Limb (tissue), 2 donors: ENCODE measurements at regions not wholly inside any gene's neighbourhood (a gene's known extent, or its start where the extent isn't known, plus 50 kb on each side); places are given as distances from the start of the nearest gene placed in this dataset.
"Not testable (repeated sequence)": the region's sequence is repeated elsewhere in the genome, so short reads cannot be mapped to it uniquely, and the experiment has no call there.

Source experiments
- DNase-seq, 2 donors: peaks; one replicate each; pipeline ENCODE4 v3.0.0-alpha.2; 2016; ENCODE audit errors: extremely low spot score in 2 of 2

DNA sequence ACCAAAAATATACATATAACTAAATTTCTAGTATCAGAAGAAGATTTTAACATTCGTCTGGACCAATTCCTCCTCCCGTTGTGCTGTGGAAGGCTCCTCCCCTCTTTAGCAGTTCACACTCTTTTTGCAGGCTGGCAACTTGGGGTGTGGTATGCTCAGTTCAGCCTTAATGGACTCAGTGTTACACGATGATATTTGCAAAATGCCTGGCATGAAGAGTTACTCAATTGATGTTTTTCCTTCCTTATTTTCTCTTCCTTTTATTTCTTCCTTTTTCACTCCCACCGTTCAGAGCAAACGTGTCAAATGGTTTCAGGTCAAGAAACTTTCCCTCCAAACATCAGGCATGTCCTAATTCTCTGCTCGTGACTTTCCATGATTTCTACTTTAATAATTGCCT is 248.3 kb downstream of the PHF14 start:
- no peak for DNase-seq

DNA sequence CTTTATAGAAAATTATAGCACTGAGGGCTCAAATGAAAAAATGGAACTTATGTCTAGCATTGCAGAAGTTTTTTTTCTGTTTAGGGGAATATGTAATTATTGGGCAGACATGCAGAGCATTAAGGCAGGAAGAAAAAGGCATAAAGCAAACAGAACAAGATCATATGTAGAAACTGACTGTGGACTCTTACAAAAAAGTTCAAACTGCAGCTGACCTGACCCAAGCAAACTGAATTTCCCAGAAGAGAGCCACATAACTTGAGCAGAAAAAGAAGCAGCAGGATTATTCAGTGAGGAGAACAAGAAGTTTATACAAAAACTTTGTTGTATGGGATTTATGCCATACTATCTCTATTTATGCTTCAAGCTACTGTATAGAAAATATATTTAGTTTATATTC is 250.9 kb downstream of the PHF14 start:
- no peak for DNase-seq

DNA sequence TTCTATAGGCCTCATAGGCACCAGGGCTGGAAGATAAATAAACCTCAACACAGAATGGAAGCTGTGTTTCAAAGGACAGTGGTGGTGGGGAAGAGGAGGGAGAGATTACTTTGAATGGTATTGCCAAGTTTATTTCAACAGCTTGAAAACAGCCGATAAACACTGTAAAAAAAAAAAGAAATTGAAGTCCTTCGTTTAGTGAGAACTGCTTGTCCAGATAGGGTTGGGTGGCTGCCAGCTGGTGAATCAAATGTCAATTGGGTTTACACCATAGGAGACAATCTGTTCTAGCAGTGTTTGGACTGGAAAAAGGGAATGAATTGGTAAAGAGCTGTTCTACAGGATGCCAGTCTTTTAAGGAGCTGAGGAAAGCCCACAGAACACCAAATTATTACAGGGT is 254.8 kb downstream of the PHF14 start:
- DNase-seq, result peak in 1 of 2 donors; percentile 36

DNA sequence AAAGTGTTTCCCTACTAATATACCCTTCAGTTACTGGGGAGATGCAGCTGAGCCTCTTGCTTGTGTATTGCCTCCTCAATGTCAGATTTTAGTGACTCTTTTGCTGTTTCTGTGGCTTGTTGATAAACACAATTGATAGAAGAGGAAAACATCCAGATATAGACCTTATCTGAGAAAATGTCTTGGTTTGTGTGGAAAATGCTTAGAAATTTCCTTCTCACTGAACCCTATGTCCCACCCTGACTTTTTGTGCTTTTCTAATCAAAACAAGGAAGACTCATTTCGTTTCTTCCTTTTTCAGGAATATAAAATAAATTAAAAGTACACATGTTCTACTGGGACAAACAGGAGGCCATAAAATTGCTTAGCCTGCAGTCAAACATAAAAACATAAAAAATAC is 257.5 kb downstream of the PHF14 start:
- DNase-seq, result no peak

DNA sequence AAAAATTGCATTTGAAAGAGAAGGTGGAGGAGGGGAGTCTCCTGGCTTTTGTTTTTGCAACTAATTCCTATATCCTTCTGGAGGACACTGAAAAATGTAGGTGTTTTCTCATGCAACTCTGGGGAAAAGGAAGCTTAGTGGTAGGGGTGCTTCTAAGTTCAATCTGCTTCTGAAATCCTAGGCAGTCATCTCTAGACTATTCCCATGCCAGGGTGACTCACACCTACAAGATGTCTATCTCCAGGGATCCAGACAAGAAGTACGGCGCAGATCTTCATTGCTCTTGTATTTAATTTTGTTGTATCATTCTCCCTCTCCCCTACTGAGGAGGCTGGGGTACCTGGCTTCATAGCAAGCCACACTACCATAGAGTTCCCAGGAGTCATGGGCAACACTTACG is 258.8 kb downstream of the PHF14 start:
- DNase-seq, result no peak

DNA sequence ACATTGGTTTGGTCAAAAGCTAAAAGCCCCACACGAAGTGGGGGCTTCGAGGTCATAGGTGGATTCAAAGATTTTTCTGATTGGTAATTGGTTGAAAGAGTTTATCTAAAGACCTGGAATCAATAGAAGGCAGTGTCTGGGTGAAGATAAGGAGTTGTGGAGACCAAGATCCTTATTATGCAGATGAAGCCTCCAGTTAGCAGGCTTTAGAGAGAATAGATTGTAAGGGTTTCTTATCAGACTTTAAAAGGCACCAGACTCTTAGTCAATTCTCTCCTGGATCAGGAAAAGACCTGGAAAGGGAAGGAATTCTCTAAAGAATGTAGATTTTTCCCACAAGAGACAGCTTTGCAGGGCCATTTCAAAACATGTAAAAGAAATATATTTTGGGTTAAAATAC is 260.2 kb downstream of the PHF14 start:
- no peak for DNase-seq

DNA sequence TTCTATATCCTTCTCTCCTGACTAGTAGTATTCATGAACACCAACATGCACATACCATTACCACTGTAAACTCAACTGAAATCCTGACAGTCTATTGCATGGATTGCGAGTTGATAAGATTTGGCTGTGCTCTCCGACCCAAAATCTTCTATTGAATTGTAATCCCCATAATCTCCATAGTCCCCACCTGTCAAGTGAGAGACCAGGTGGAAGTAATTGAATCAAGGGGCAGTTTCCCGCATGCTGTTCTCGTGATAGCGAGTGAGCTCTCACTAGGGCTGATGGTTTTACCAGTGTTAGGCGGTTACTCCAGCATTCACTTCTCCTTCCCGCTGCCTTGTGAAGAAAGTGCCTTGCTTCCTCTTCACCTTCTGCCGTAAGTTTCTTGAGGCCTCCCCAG is 261.8 kb downstream of the PHF14 start:
- no peak for DNase-seq

DNA sequence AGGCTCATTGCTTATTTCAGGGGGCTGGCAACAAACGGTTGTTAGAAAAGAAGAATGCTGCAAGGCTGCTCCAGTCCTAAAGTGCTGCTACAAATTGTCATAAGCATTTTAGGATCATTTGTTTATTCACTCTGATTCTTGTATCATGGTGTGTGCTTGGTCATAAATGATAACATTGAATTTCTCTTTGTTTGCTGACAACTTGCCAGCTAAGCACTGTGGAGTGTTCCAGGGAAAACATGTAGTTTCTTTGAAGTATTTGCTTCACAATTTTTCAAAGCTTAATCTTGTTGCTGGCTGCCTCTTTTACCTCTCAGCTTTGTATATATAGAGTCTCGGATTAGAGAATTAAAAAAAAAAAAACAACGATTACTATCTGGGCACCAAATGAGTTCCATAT is 263.0 kb downstream of the PHF14 start:
- no peak for DNase-seq

DNA sequence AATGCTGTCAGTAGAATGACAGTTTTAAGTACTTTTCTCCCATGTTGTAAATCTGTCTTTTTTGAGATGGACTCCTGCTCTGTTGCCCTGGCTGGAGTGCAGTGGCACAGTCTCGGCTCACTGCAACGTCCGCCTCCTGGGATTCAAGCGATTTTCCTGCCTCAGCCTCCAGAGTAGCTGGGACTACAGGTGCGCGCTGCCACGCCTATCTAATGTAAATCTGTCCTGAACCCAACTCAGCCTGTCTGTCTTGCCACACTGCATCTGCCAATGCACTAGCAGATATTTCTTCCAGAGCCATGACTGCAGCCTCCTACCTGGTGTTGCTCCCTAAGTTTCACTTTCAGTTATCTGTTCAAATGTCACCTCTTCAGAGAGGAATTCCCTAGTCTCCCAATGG is 264.1 kb downstream of the PHF14 start:
- no peak for DNase-seq

DNA sequence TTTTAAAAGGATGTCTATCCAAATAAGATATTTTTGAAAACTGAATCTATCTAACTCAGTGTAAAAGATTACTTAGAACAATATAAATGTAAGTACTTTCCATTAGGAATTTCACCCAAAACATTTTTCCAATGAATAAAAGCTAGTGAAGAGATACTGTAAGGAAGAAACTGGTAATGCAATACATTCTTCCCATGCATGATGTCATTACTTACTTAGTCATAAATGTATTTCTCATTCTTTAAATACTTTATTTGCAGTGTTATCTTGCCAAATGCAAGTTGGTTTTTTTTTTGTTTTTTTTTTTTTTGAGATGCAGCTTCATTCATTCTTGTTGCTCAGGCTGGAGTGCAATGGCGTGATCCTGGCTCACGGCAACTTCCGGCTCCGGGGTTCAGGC is 265.6 kb downstream of the PHF14 start:
- no peak for DNase-seq

DNA sequence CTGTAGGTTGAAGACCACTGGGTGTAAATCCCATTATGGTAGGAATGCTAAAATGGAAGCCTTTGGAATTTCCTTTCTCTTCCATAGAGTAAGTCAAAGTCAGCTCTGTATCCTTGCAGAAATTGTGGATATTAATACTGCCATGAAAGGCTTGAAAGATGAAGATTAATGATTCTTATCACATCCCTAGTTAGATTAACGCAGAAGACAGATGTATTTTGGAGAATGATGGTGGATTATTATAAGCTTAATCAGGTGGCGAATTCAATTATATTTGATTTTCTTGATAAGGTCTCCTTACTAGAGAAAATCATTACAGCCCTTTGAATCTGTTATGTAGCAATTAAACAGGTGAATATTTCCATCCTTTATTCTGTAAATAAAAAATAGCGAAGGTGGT is 270.1 kb downstream of the PHF14 start:
- no peak for DNase-seq

DNA sequence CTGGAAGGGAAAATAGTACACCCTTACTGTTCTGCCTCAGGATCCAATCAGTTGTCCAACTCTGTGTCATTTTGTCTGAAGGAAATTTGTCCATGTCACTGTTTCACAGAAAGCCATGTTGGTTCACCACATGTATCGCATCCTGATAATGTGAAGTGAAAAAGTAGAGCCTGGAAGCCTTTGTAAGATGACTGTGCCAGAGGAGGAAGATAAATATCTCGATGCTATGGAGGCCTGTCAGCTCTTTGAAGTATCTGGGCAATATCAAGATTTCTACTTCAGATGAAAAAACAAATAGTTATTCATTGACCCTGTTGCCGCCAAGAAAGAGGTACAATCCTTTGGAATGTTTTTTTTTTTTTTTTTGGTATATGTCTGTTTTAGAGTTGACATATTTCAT is 270.5 kb downstream of the PHF14 start:
- no peak for DNase-seq

DNA sequence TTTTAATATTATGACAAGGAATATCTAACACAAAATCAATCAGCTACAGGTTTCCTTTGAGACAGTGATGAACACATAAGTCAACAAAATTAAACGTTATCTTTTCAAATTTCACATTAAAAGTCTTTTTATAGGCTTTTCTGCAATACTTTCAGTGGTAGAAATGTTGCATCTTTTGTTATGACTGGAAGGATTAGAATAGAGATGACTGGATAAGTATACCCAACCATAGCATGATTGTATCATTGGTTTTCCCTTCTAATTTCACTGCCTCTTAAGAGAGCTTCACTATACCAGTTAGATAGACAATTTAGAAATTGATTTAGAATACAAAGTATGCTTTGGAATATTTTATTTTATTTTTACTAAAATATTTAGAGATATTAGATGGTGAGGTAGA is 273.9 kb downstream of the PHF14 start:
- DNase-seq, result no peak

DNA sequence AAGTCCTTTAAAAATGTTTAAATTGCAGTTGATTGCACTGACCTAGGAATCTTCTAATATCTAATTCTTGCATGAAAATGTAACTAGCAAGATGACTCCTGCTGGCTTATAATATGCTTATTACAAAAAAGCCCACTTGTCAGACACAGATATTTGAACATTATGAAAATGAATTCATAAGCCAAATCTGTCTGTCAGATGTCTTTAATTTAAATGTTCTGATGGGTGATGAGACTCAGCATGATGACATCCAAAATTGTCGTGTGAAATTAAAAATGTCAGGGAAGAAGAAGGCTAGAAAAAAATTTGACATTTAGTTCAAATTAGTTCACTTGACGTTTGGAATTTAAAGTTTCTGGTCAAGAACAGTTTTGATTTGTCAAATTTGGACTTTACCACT is 277.8 kb downstream of the PHF14 start:
- no peak for DNase-seq

DNA sequence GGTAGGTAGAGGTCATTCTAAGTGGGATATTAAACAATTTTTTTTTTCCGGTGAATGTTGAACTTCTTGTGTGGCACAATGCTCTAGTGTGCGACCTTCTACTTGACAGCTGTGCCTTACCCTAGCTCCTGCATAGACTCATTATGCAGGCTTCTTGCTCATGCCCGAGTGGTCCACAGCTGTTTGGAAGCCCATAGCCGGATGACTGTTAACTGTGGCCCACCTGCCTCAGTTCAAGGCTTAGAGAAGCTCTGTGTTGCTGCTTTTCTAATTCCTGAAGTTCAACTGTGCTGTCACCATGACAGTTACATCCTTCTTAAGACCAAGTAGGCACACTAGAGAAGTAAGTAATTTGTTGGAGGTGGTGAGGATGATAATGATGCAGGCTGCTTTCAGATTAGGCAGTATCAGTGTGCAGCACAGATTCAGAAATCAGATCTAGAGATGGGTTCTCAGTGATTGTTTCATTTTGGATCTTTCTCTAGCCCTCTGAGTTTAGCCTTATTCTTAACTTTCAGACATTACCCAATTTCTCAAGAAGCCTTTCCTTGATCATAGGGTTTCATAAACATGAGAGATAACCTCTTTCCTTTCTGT is 278.4 kb downstream of the PHF14 start:
- DNase-seq, result no peak

DNA sequence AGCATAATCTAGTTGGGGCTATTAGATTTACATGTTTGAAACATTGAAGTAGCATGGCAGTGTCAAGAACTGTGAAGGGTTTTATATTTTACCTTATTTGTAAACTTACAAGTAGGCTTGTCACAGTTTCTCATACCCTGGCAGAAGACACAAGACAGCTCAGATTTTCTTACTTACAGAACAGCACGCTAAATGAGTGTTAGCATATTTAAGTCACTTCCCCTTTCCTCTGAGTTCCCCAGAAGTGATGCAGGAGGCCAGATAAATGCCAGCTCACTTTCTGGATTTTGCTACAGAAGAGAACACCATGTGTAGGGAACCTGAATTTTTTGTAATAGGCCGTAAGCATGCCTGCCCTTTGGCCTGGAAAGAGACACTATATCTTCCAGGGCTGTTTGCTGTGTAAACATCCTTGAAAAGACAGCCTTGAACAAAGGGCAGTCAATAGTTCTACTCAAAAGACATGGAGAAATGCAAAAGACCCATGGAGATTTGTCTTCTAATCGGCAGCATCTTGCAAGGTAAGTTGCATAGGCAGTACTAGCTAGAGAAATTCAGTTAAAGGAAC is 279.1 kb downstream of the PHF14 start:
- no peak for DNase-seq

DNA sequence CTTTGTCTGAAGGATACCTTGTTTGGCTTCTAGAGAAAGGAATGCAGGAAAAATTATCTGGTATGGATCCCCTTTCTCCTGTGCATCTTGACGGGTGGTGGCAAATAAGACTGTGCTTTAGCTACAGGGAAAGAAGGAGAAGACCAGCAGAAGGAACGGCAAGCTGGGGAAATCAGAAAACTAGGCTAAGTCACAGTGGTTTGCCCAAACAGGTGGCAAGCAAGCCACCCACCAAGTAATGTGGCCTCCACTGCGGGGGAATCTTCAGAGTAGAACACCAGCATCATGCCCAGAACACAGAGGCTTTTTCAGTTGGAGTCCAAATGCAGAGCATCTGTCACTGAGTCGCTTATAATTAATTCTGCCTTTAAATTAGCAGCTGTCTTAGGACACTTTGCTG is 282.8 kb downstream of the PHF14 start:
- no peak for DNase-seq

DNA sequence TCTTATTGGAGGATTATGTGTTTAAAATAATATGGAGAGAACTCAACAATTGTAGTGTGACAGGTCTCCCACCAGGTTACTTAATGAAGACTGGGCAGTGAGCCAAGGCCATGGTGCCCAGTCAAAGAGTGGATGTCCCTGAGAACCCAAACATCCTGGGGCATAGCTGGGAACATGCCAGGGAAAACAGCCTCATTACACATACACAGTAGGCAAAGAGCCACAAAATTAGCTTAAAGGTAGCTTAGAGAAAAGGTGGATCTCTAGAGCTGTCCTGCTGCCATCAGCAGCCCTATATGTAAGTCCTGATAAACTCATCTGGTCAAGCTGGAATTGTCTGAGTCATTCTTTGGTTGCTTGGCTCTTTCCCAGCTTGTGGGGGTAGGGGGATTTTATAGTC is 287.8 kb downstream of the PHF14 start:
- DNase-seq, result no peak

DNA sequence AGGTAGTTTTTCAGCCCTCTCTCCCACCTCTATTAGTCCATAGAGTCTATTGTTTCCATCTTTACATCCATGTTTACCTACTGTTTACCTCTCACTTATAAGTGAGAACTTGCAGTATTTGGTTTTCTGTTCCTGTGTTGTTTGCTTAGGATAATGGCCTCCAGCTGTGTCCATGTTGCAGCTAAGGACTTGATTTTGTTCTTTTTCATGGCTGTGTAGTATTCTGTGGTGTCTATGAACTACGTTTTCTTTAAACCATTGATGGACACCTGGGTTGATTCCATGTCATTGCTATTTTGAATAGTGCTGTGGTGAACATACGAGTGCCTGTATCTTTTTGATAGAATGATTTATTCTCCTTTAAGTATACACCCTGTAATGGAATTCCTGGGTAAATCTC is 292.4 kb downstream of the PHF14 start:
- DNase-seq, result no peak

DNA sequence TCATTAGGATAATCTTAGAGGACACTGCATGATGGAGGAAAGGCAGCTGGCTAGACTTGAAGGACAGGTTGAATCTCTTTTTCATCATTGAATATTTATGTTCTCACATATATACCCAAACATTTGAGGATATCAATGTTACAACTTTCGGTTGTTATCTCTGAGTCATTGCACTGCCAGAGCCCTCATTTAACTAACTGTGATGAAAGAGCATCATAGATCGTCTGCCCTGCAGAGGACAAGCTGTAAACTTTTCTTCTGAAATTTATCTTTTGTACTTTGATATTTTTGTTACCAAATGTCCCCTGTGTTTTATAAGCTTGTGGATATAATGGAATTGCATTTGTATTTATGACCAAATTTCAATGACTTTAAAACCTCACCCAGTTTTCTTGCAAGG is 298.7 kb downstream of the PHF14 start:
- no peak for DNase-seq

DNA sequence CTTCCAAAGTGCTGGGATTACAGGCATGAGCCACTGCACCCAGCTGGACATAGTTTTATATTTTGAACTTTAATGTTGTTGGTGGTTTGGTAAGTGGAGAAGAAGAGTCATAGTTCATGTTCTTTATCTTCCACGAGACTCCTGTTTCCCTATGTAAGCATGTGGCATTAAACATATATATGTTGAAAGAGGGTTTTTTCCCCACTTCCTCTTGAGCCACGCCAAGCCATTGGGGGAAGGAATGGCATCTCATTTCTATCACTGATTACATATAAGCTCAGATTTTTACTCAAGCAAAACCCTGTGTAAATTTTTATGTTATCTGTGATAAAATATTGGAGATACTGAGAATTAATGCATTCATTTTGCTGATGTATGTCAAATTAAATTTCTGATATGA is 300.4 kb downstream of the PHF14 start:
- DNase-seq, result no peak

DNA sequence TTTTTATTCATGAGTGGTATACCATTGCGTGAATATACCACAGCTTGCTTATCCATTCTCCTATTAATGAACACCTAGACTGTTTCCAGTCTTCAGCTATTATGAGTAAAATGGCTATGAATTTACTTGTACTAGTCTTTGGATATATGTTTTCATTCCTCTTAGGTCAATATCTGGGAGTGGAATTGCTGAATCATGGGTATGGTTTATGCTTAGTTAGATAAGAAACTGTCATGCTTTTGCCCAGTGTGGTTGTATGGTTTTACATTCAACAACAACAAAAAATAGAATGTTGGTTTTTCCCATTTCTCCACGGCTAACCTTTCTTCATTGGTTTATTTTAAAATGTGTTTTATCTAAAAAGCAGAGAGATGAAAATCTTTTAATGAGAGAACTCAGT is 308.3 kb downstream of the PHF14 start:
- DNase-seq, result no peak

DNA sequence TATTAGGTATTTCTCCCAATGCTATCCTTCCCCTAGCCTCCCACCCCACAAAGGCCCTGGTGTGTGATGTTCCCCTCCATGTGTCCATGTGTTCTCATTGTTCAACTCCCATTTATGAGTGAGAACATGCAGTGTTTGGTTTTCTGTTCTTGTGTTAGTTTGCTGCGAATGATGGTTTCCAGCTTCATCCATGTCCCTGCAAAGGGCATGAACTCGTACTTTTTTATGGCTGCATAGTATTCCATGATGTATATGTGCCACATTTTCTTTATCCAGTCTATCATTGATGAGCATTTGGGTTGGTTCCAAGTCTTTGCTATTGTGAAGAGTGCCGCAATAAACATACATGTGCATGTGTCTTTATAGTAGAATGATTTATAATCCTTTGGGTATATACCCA is 309.9 kb downstream of the PHF14 start:
- DNase-seq, result not testable (repeated sequence)

DNA sequence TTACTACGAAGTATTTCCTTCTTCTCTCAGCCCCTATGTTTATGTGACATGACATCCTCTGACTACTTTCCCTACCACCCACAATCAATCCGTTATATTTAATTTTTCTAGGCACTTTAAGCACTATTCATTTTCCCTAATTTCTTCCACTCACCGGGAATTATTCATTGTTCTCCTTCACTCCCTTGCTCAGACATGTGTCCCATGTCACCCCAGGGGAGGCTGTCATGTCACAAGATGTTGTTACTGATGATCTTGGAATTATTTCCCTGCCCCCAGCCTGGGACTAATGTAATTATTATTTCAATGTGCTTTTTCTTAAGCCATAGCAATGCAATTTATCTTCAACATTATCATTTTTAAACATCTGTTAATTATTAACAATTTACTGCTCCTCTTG is 317.2 kb downstream of the PHF14 start:
- DNase-seq, result no peak
